K562 (cell line): ENCODE measurements at regions not wholly inside any gene's neighbourhood (a gene's known extent, or its start where the extent isn't known, plus 50 kb on each side); places are given as distances from the start of the nearest gene placed in this dataset.

Experiments
- ATAC-seq: fragments of 200-7000 bp; cut with Tn5 transposase; 3 replicates; pipeline ENCODE4 v1.9.1; 2020; ENCODE audit warnings: moderate library complexity
- BruUV-seq: library from RNA; stranded (reverse); fragments of 400-500 nt; replicated peaks from 2 replicates; lab custom pipeline; 2021; lab: Mats Ljungman, UMichigan
- CTCF ChIA-PET: fragments of 300-600 bp; formaldehyde crosslinking; extraction: SDS; loops from one replicate; lab custom pipeline; 2021; ENCODE audit warnings: low intra/inter-chr PET ratio; lab: Yijun Ruan, JAX
- POLR2A ChIA-PET: fragments of 300-600, 350-650 bp; sonication (Branson Sonifier 250); formaldehyde crosslinking; extraction: SDS; loops from one replicate; lab custom pipeline; 2021; ENCODE audit warnings: antibody characterized with exemption, inconsistent platforms; lab: Yijun Ruan, JAX
- DNase-seq, 4 experiments: peaks; one replicate each; pipeline versions ENCODE4 v3.0.0 to v3.0.0-alpha.2; 2011 to 2018; ENCODE audit warnings: low spot score in 3 of 4, mixed read lengths in 3 of 4; ENCODE audit errors: extremely low read depth in 1 of 4
- FAIRE-seq: peaks from 2 replicates; lab custom pipeline; 2011; peaks lifted over from hg19 to GRCh38; lab: Jason Lieb, UNC
- H2AFZ ChIP-seq: 2 replicates; pipeline ENCODE4 v1.6.0; 2011; ENCODE audit warnings: low read depth, low read length, control low read depth, inconsistent platforms
- H3K27ac ChIP-seq: fragments of 200-600 bp; 3 replicates; pipeline ENCODE4 v1.8.0; 2011; ENCODE audit warnings: low read depth, mild to moderate bottlenecking, control low read depth, inconsistent platforms, low read length, moderate library complexity, mixed read lengths; ENCODE audit errors: extremely low read depth
- H3K27me3 ChIP-seq, 2 experiments: fragments of 300-600 bp in 1 of 2; 2 replicates in 1 of 2; 3 replicates in 1 of 2; pipeline versions ENCODE4 v1.6.0 to v1.8.0; 2011; ENCODE audit warnings: inconsistent platforms in 2 of 2, low read length in 2 of 2, mild to moderate bottlenecking in 1 of 2, mixed read lengths in 1 of 2, moderate library complexity in 1 of 2; ENCODE audit not compliant: control insufficient read depth in 2 of 2, insufficient read depth in 2 of 2
- H3K36me3 ChIP-seq: fragments of 300-600 bp; 3 replicates; pipeline ENCODE4 v1.8.0; 2011; ENCODE audit warnings: mild to moderate bottlenecking, low read length, inconsistent platforms; ENCODE audit not compliant: control insufficient read depth, insufficient read depth
- H3K4me1 ChIP-seq, 2 experiments: fragments of 200-600 bp in 1 of 2; replicated peaks in 1 of 2; 2 replicates in 1 of 2; 3 replicates in 1 of 2; pipeline versions ENCODE4 v1.5.1 to v1.8.0; 2011; ENCODE audit warnings: inconsistent platforms in 2 of 2, low read length in 2 of 2, mild to moderate bottlenecking in 1 of 2, mixed read lengths in 1 of 2, moderate library complexity in 1 of 2; ENCODE audit not compliant: control insufficient read depth in 2 of 2, insufficient read depth in 2 of 2
- H3K4me2 ChIP-seq: 2 replicates; pipeline ENCODE4 v1.6.1; 2011; ENCODE audit warnings: low read length, control low read depth, inconsistent platforms, mixed read lengths; ENCODE audit not compliant: insufficient read depth
- H3K4me3 ChIP-seq: fragments of 200-600 bp; sonication (generic), shearing (Covaris generic); 2 replicates; pipeline ENCODE4 v1.5.1; 2016; ENCODE audit warnings: control low read depth, inconsistent platforms
- H3K79me2 ChIP-seq: fragments of 200-600 bp; 3 replicates; pipeline ENCODE4 v1.8.0; 2011; ENCODE audit warnings: low read length, inconsistent platforms; ENCODE audit not compliant: control insufficient read depth, insufficient read depth
- H3K9ac ChIP-seq, 2 experiments: 2 replicates each; pipeline versions ENCODE4 v1.6.0 to v1.6.1; 2011; ENCODE audit warnings: low read depth in 2 of 2, low read length in 2 of 2, control low read depth in 1 of 2, inconsistent platforms in 1 of 2, mild to moderate bottlenecking in 1 of 2, mixed read lengths in 1 of 2; ENCODE audit not compliant: insufficient read depth in 1 of 2
- H3K9me1 ChIP-seq: one replicate; pipeline ENCODE4 v1.6.0; 2011; ENCODE audit warnings: inconsistent platforms, mild to moderate bottlenecking, low read length, moderate library complexity; ENCODE audit not compliant: control insufficient read depth, insufficient read depth
- H3K9me3 ChIP-seq: replicated peaks from 2 replicates; pipeline ENCODE4 v1.5.1; 2011; ENCODE audit warnings: low read depth, low read length, inconsistent platforms; ENCODE audit not compliant: control insufficient read depth, insufficient read depth
- H4K20me1 ChIP-seq: replicated peaks from 2 replicates; pipeline ENCODE4 v1.6.1; 2011; ENCODE audit warnings: low read length, inconsistent platforms, mixed read lengths; ENCODE audit not compliant: control insufficient read depth, insufficient read depth
- ETV6 ChIP-seq, 3 experiments: fragments of 150-350 bp in 1 of 3; sonication (generic) in 1 of 3; formaldehyde crosslinking in 1 of 3; IDR thresholded peaks; 2 replicates each; pipeline versions ENCODE4 v1.6.1 to v1.8.0; 2014 to 2022; ENCODE audit warnings: borderline replicate concordance in 2 of 3, low read depth in 2 of 3, antibody characterized with exemption in 1 of 3, low read length in 1 of 3, mild to moderate bottlenecking in 1 of 3, missing genetic modification reagents in 1 of 3
- LCOR ChIP-seq: sonication (generic); formaldehyde crosslinking; IDR thresholded peaks from 2 replicates; pipeline ENCODE4 v1.8.0; 2022; ENCODE audit warnings: mild to moderate bottlenecking, missing genetic modification reagents
- ZNF311 ChIP-seq: fragments of 250-450 bp; sonication (Bioruptor Pico); IDR thresholded peaks from 2 replicates; pipeline ENCODE4 v1.4.0; 2020; ENCODE audit warnings: mild to moderate bottlenecking, moderate library complexity
- WGBS: fragments of 100-300 bp; shearing (Covaris generic); methylation state at CpG from one replicate; pipeline ENCODE4 v1.1.6; 2016; ENCODE audit warnings: low coverage, mixed read lengths; ENCODE audit not compliant: insufficient coverage; ENCODE audit errors: missing lambda C conversion rate; 5-methylcytosine and 5-hydroxymethylcytosine counted together
- in situ Hi-C: fragments of 300-500 bp; cut with MboI; formaldehyde crosslinking; loops from 4 replicates; pipeline ENCODE4 v1.15.0; 2018; ENCODE audit warnings: inconsistent platforms, mixed read lengths
- intact Hi-C: fragments of 100-400 bp; cut with micrococcal nuclease; formaldehyde crosslinking; loops from 2 replicates; pipeline ENCODE4 v1.14.2; 2022
- TF ChIP-seq, protein P1 (sequence below): fragments of 450-650 bp; formaldehyde crosslinking; IDR thresholded peaks from 2 replicates; pipeline ENCODE4 v1.4.0; 2020; ENCODE audit warnings: mild to moderate bottlenecking, moderate library complexity
- TF ChIP-seq, protein P2 (sequence below): fragments of 250-450 bp; sonication (Bioruptor Pico); IDR thresholded peaks from 2 replicates; pipeline ENCODE4 v1.8.0; 2022; ENCODE audit warnings: inconsistent platforms, mild to moderate bottlenecking, moderate library complexity, borderline replicate concordance
- TF ChIP-seq, protein P3 (sequence below): fragments of 150-350 bp; IDR thresholded peaks from 2 replicates; pipeline ENCODE4 v1.6.1; 2014; ENCODE audit warnings: low read depth, mild to moderate bottlenecking, low read length, borderline replicate concordance

DNA sequence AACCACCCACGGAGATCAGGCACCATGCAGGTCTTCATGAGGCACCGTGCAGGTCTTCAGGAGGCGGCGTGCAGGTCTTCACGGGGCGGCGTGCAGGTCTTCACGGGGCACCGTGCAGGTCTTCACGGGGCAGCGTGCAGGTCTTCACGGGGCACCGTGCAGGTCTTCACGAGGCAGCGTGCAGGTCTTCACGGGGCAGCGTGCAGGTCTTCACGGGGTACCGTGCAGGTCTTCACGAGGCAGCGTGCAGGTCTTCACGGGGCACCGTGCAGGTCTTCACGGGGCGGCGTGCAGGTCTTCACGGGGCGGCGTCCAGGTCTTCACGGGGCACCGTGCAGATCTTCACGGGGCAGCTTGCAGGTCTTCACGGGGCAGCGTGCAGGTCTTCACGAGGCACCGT lies 350.4 kb upstream of the PKDCC start (continued):
- no peak for TF ChIP-seq ETV6 (IDR thresholded peaks at IDR 0.05; ENCODE audit: borderline replicate concordance in 1 of 2, low read depth in 2 of 2, low read length in 1 of 2)
- no peak for TF ChIP-seq ETV6 (CRISPR knock-in tag; IDR thresholded peaks at IDR 0.05; ENCODE audit: borderline replicate concordance)
- TF ChIP-seq LCOR (CRISPR knock-in tag): no peak
- TF ChIP-seq, protein P1, sequence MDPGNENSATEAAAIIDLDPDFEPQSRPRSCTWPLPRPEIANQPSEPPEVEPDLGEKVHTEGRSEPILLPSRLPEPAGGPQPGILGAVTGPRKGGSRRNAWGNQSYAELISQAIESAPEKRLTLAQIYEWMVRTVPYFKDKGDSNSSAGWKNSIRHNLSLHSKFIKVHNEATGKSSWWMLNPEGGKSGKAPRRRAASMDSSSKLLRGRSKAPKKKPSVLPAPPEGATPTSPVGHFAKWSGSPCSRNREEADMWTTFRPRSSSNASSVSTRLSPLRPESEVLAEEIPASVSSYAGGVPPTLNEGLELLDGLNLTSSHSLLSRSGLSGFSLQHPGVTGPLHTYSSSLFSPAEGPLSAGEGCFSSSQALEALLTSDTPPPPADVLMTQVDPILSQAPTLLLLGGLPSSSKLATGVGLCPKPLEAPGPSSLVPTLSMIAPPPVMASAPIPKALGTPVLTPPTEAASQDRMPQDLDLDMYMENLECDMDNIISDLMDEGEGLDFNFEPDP (CRISPR knock-in tag): no peak

DNA sequence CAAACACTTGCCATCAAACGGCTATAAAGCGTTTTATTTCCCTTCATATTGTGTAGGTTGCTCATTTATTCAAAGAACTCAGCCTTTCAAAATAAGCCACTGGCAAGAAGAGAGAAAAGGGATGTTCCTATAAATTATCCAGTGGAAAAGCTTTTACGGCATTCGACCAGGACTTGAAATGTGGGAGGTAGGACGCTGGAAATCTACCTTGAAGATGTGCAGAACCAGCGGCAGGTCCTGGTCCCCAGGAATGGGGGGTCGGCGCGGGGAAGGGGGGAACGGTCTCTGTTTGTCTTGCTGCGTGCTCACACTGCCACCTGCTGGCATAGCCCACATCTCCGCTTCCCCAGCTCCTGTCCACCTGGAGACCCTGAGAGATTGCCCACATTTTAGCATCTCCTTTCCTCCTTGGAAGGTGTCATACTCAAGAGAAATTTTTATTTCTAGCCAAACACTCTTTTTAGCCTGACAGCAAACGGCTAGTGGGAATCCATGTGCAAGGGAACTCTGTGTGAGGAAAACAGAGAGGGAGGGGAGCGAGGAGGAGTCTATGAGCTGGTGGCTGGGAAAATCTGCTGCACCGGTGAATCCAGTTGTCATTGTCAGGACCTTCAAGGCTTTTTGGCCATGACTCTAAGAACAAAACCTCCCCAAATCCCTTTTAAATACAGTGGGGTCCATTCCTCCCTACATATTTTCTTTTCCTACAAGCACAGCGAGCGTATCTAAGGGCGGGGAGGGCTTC lies 349.0 kb upstream of the PKDCC start:
- no peaks in the 10 kb centered on the region for H3K36me3 ChIP-seq
- no peaks in the 10 kb centered on the region for H3K9me3 ChIP-seq
- FAIRE-seq (no peak), DNase-seq (peak; percentile 26 to 45 (median 34)), ATAC-seq (peak; percentile 75)
- WGBS: under 1% methylated on average over 15 of the region's 18 CpGs
- in situ Hi-C loops: no loop called here
- H3K4me1 ChIP-seq: no peaks in the 10 kb centered on the region; a peak in 1 of 5 replicates
- H3K9ac ChIP-seq: no peak overlapping the region
- no peak overlapping the region for H2AFZ ChIP-seq
- H3K27me3 ChIP-seq: no peaks in the 10 kb centered on the region
- H3K4me2 ChIP-seq: no peak overlapping the region
- BruUV-seq: no TSS peak
- CTCF ChIA-PET: interaction anchor here (1.3 kb wide), 1 partner anchor 1786 kb away, joined by 3 read pairs; no protein-coding TSS in a partner anchor
- no peaks in the 10 kb centered on the region for H3K79me2 ChIP-seq
- no peaks in the 10 kb centered on the region for H3K9me1 ChIP-seq
- H3K27ac ChIP-seq: no peak overlapping the region
- intact Hi-C loops: loop anchor here (2.0 to 5.0 kb wide), 2 partner anchors 83 to 1786 kb away; no protein-coding TSS in a partner anchor
- H4K20me1 ChIP-seq: no peaks in the 10 kb centered on the region
- POLR2A ChIA-PET: no interaction called here
- no peak overlapping the region for H3K4me3 ChIP-seq
- TF ChIP-seq ZNF311: no peak
- TF ChIP-seq, protein P2, sequence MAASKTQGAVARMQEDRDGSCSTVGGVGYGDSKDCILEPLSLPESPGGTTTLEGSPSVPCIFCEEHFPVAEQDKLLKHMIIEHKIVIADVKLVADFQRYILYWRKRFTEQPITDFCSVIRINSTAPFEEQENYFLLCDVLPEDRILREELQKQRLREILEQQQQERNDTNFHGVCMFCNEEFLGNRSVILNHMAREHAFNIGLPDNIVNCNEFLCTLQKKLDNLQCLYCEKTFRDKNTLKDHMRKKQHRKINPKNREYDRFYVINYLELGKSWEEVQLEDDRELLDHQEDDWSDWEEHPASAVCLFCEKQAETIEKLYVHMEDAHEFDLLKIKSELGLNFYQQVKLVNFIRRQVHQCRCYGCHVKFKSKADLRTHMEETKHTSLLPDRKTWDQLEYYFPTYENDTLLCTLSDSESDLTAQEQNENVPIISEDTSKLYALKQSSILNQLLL (CRISPR knock-in tag): no peak
- TF ChIP-seq, protein P3, sequence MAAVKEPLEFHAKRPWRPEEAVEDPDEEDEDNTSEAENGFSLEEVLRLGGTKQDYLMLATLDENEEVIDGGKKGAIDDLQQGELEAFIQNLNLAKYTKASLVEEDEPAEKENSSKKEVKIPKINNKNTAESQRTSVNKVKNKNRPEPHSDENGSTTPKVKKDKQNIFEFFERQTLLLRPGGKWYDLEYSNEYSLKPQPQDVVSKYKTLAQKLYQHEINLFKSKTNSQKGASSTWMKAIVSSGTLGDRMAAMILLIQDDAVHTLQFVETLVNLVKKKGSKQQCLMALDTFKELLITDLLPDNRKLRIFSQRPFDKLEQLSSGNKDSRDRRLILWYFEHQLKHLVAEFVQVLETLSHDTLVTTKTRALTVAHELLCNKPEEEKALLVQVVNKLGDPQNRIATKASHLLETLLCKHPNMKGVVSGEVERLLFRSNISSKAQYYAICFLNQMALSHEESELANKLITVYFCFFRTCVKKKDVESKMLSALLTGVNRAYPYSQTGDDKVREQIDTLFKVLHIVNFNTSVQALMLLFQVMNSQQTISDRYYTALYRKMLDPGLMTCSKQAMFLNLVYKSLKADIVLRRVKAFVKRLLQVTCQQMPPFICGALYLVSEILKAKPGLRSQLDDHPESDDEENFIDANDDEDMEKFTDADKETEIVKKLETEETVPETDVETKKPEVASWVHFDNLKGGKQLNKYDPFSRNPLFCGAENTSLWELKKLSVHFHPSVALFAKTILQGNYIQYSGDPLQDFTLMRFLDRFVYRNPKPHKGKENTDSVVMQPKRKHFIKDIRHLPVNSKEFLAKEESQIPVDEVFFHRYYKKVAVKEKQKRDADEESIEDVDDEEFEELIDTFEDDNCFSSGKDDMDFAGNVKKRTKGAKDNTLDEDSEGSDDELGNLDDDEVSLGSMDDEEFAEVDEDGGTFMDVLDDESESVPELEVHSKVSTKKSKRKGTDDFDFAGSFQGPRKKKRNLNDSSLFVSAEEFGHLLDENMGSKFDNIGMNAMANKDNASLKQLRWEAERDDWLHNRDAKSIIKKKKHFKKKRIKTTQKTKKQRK: no peak
